ENCODE measurements at regions not wholly inside any gene's neighbourhood (a gene's known extent, or its start where the extent isn't known, plus 50 kb on each side); places are given as distances from the start of the nearest gene placed in this dataset.
"Not testable (repeated sequence)": the region's sequence is repeated elsewhere in the genome, so short reads cannot be mapped to it uniquely, and the experiment has no call there.

- TF ChIP-seq, protein P1, sequence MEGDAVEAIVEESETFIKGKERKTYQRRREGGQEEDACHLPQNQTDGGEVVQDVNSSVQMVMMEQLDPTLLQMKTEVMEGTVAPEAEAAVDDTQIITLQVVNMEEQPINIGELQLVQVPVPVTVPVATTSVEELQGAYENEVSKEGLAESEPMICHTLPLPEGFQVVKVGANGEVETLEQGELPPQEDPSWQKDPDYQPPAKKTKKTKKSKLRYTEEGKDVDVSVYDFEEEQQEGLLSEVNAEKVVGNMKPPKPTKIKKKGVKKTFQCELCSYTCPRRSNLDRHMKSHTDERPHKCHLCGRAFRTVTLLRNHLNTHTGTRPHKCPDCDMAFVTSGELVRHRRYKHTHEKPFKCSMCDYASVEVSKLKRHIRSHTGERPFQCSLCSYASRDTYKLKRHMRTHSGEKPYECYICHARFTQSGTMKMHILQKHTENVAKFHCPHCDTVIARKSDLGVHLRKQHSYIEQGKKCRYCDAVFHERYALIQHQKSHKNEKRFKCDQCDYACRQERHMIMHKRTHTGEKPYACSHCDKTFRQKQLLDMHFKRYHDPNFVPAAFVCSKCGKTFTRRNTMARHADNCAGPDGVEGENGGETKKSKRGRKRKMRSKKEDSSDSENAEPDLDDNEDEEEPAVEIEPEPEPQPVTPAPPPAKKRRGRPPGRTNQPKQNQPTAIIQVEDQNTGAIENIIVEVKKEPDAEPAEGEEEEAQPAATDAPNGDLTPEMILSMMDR (IDR thresholded peaks at IDR 0.05) = not testable (repeated sequence)
- not testable (repeated sequence) for TF ChIP-seq POLR2A (IDR thresholded peaks at IDR 0.05)
Measured at GRCh38 chr19:29138206-29138605, 74.7 kb downstream of the UQCRFS1 start.

All from heart left ventricle (tissue), 13 donors.